HEK293 (cell line): ENCODE measurements at regions not wholly inside any gene's neighbourhood (a gene's known extent, or its start where the extent isn't known, plus 50 kb on each side); places are given as distances from the start of the nearest gene placed in this dataset.

Experiments
- CTCF ChIA-PET: fragments of 350-600 bp; formaldehyde crosslinking; extraction: SDS; loops from one replicate; lab custom pipeline; 2021; ENCODE audit warnings: antibody characterized with exemption; lab: Yijun Ruan, JAX
- POLR2A ChIA-PET: fragments of 300-600 bp; formaldehyde crosslinking; extraction: SDS; loops from one replicate; lab custom pipeline; 2020; ENCODE audit warnings: antibody characterized with exemption, inconsistent platforms; lab: Yijun Ruan, JAX
- H3K27ac ChIP-seq: fragments of 200-500 bp; sonication (Bioruptor generic); 2 replicates; pipeline ENCODE4 v1.5.1; 2014; ENCODE audit warnings: low read depth, low read length, control low read depth, inconsistent platforms; ENCODE audit errors: extremely low read depth
- H3K36me3 ChIP-seq, 2 experiments: fragments of 200-500 bp in 1 of 2; sonication (Bioruptor generic) in 1 of 2; 1 replicate in 1 of 2; 2 replicates in 1 of 2; pipeline ENCODE4 v1.5.1; 2014 to 2017; ENCODE audit warnings: inconsistent platforms in 2 of 2, low read length in 2 of 2; ENCODE audit not compliant: control insufficient read depth in 2 of 2, insufficient read depth in 1 of 2
- H3K4me1 ChIP-seq: fragments of 200-500 bp; sonication (Bioruptor generic); 2 replicates; pipeline ENCODE4 v1.5.1; 2014; ENCODE audit warnings: mild to moderate bottlenecking, low read length, inconsistent platforms; ENCODE audit not compliant: control insufficient read depth, insufficient read depth
- H3K4me3 ChIP-seq: 2 replicates; pipeline ENCODE4 v1.5.1; 2011; ENCODE audit warnings: low read depth, mild to moderate bottlenecking, control low read depth, low read length, moderate library complexity
- H3K9me3 ChIP-seq: fragments of 200-500 bp; sonication (Bioruptor generic); 2 replicates; pipeline ENCODE4 v1.5.1; 2014; ENCODE audit warnings: low read depth, low read length, inconsistent platforms; ENCODE audit not compliant: control insufficient read depth, insufficient read depth
- ATF2 ChIP-seq: fragments of 450-650 bp; formaldehyde crosslinking; IDR thresholded peaks from 2 replicates; pipeline ENCODE4 v1.5.1; 2016; ENCODE audit warnings: missing biosample characterization, missing genetic modification characterization, low read depth
- GFI1B ChIP-seq: fragments of 450-650 bp; formaldehyde crosslinking; IDR thresholded peaks from 2 replicates; pipeline ENCODE4 v1.5.1; 2016; ENCODE audit warnings: missing biosample characterization, missing genetic modification characterization
- KLF7 ChIP-seq: fragments of 450-650 bp; formaldehyde crosslinking; IDR thresholded peaks from 2 replicates; pipeline ENCODE4 v1.5.1; 2016; ENCODE audit warnings: missing biosample characterization, missing genetic modification characterization, borderline replicate concordance
- PRDM10 ChIP-seq: fragments of 450-650 bp; formaldehyde crosslinking; IDR thresholded peaks from 2 replicates; pipeline ENCODE4 v1.5.1; 2016; ENCODE audit warnings: missing biosample characterization, missing genetic modification characterization
- ZBTB8A ChIP-seq: fragments of 450-650 bp; formaldehyde crosslinking; IDR thresholded peaks from 2 replicates; pipeline ENCODE4 v1.5.1; 2016; ENCODE audit warnings: missing biosample characterization, missing genetic modification characterization
- ZFHX2 ChIP-seq: fragments of 450-650 bp; formaldehyde crosslinking; conservative IDR thresholded peaks from 2 replicates; pipeline ENCODE4 v1.5.1; 2016; ENCODE audit warnings: missing biosample characterization, missing genetic modification characterization
- ZNF132 ChIP-seq: fragments of 450-650 bp; formaldehyde crosslinking; IDR thresholded peaks from 2 replicates; pipeline ENCODE4 v1.5.1; 2017; ENCODE audit warnings: missing biosample characterization, missing genetic modification characterization, borderline replicate concordance
- ZNF394 ChIP-seq: fragments of 450-650 bp; formaldehyde crosslinking; IDR thresholded peaks from 2 replicates; pipeline ENCODE4 v1.5.1; 2016; ENCODE audit warnings: missing biosample characterization, missing genetic modification characterization, mild to moderate bottlenecking, moderate library complexity, borderline replicate concordance
- ZNF404 ChIP-seq: fragments of 450-650 bp; formaldehyde crosslinking; IDR thresholded peaks from 2 replicates; pipeline ENCODE4 v1.5.1; 2017; ENCODE audit warnings: missing biosample characterization, missing genetic modification characterization
- ZNF624 ChIP-seq: fragments of 450-650 bp; formaldehyde crosslinking; IDR thresholded peaks from 2 replicates; pipeline ENCODE4 v1.5.1; 2017; ENCODE audit warnings: missing biosample characterization, missing genetic modification characterization
- ZNF629 ChIP-seq: fragments of 450-650 bp; formaldehyde crosslinking; IDR thresholded peaks from 2 replicates; pipeline ENCODE4 v1.5.1; 2017; ENCODE audit warnings: missing biosample characterization, missing genetic modification characterization
- ZNF837 ChIP-seq: fragments of 450-650 bp; formaldehyde crosslinking; IDR thresholded peaks from 2 replicates; pipeline ENCODE4 v1.5.1; 2016; ENCODE audit warnings: missing biosample characterization, missing genetic modification characterization

GRCh38 chr15:67010898-67011616 lies 54.3 kb upstream of the SMAD3 start:
- Histone ChIP-seq H3K4me1 (no peaks in the 10 kb centered on the region), H3K27ac (no peak overlapping the region), H3K4me3 (no peak overlapping the region), H3K9me3 (no peaks in the 10 kb centered on the region), H3K36me3 (no peaks in the 10 kb centered on the region)
- TF ChIP-seq PRDM10 (tag by site-specific recombination) (peak; percentile 63), ZNF132 (tag by site-specific recombination) (no peak)
- ChIA-PET POLR2A (no interaction called here), CTCF (interaction anchor here (0.6 kb wide), 1 partner anchor 9 kb away, joined by 3 read pairs; no protein-coding TSS in a partner anchor)

- POLR2A ChIA-PET, result no interaction called here
- H3K36me3 ChIP-seq, result no peaks in the 10 kb centered on the region
- no peaks in the 10 kb centered on the region for H3K4me1 ChIP-seq
- TF ChIP-seq KLF7 (tag by site-specific recombination) (no peak), ZNF394 (tag by site-specific recombination) (no peak), ATF2 (tag by site-specific recombination) (no peak), ZNF404 (tag by site-specific recombination) (no peak), GFI1B (tag by site-specific recombination) (no peak), ZNF624 (tag by site-specific recombination) (no peak)
- H3K27ac ChIP-seq, result no peak overlapping the region
- H3K9me3 ChIP-seq, result no peaks in the 10 kb centered on the region
- H3K4me3 ChIP-seq, result no peak overlapping the region
- CTCF ChIA-PET, result interaction anchor here (0.6 kb wide), 1 partner anchor 8 kb away, joined by 3 read pairs; no protein-coding TSS in a partner anchor
Observed at GRCh38 chr15:67011617-67012005, 53.8 kb upstream of the SMAD3 start.

- H3K4me1 ChIP-seq, result no peaks in the 10 kb centered on the region
- ChIA-PET CTCF (interaction anchor here (0.7 kb wide), 1 partner anchor 10 kb away, joined by 3 read pairs; no protein-coding TSS in a partner anchor), POLR2A (interaction anchor here (1.5 kb wide), 1 partner anchor 52 kb away, joined by 4 read pairs; the partner anchor contains the start of gene SMAD3)
- H3K27ac ChIP-seq, result no peak overlapping the region
- no peaks in the 10 kb centered on the region for H3K9me3 ChIP-seq
- TF ChIP-seq ZNF629 (tag by site-specific recombination) (peak; percentile 52; the same call in 1 of the 2 replicates), ZBTB8A (peak; percentile 53), ZFHX2 (tag by site-specific recombination) (peak; percentile 18), ZNF837 (no peak)
- H3K36me3 ChIP-seq, result no peaks in the 10 kb centered on the region
- H3K4me3 ChIP-seq, result no peak overlapping the region
Observed at GRCh38 chr15:67013696-67014095, 51.7 kb upstream of the SMAD3 start.
